HG02970 (cell line): ENCODE measurements at regions not wholly inside any gene's neighbourhood (a gene's known extent, or its start where the extent isn't known, plus 50 kb on each side); places are given as distances from the start of the nearest gene placed in this dataset.

Experiments
- ATAC-seq: cut with Tn5 transposase; IDR thresholded peaks from one replicate; pipeline ENCODE4 v1.9.1; 2021; ENCODE audit warnings: mild to moderate bottlenecking, moderate library complexity, moderate number of reproducible peaks; ENCODE audit not compliant: unreplicated experiment, low FRiP score

DNA sequence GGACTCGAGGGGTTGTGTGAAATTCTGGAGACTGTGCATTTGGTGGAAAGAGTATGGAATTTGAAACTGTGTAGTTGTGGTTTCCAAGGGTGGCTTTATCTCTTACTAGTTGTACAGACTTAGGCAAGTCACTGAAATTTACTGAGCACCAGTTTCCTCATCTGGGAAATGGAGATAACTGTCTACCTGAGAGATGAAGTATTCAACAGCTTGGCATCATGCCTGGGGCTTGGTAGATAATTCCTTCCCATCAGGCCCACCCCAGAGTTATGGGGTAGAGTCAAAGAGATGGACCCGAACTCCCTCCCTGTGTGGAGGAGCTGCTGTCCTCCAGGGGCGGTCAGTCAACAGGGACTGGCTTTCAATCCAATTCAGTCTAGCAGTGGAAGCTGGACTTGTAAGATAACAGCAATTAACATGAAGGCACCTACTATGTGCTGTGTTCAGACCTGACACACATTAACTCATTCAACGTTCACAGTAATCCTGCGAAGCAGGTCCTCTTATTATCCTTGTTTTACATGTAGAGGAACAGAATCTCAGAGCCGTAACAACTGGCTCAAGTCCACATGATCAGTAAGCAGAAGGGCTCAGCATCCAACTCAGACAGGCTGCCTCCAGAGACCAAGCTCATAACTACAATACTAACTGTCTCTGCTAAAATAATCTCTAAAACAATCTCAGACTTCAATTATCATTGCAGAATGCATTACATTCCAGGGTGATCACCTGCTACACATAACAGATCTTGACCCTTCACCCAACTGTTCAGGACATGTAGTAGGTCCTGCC lies 432.1 kb downstream of the LPIN1 start:
- ATAC-seq = no peak

DNA sequence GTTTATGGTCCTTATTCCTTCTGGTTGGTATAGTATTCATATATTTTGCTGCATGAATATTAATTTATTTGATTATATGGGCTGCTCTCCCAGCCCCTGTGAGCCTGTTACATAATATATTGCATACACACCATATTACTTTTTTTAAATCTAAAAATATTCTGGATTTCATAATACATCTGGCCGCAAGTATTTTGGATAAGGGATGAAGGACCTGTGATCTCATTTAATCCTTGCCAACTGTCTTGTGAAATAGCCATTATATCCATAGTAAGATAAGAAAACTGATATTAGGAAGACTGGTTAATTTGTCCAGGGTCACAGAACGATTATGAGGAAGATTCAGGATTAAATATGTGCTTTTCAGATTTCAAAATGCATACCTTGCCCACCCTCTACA lies 433.6 kb downstream of the LPIN1 start:
- no peak for ATAC-seq

DNA sequence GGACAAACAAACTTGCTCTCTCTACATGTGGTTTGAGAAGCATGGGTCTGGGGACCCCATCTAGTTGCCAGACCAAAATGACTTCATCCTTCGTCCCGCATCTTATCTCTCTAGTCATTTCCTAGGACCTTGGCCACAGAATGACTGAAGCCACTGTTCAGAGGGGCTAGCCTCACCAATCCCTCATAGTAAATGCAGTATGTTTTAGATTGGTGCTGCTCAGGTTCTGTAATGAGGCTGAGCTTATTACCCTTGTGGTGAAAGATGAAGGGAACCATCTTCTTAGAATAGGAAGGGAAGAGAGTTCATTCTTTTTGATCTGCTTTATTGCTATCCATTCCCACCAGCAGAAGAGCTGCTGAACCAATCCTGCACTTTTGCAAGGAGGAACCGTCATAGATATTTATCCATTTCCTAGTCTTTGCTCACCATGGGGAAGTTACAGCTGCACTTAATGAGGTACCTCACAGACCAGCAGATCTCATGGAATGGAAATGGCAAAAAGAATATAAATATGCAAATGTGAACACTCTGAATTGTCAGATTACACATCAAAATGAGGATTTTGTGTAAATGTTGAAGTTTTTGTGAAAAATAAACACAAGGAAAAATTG lies 436.7 kb downstream of the LPIN1 start:
- ATAC-seq = no peak

DNA sequence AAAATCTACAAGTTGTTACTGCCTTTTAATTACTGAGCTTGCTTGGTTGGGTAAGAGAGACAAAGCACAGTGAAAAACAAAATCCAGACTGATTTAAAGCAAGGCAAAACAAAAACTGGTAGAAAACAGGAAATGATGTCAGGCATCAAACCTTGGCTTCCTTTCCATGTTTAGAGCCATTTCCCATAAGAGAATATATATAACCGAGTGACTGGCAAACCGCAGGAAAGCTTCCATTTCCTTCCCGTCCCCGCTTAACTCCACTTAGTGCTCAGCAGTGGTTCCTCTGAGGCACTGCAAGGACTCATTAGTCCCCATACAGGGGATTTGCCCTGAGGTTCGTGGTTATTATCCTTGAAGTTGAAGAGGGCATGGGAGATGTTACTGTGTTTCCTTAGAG lies 446.3 kb downstream of the LPIN1 start:
- no peak for ATAC-seq

DNA sequence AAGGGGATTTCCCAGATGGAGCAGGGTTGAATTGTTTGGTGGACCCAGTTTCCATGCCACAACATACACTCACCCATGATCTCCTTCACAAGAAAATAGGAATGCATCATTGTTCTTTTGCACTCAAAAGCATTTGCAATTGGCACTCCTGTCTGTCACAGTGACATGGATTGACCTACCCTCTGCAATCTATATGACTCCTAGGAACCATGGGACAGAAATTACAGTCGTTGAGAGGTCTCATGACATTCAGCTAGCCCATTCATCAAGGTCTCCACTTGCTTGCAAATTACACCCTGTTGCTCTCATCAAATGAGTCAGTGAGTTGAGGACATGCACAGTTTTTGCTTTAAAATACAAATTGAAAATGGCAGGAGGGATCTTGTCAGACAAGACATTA lies 448.5 kb downstream of the LPIN1 start:
- ATAC-seq = no peak

DNA sequence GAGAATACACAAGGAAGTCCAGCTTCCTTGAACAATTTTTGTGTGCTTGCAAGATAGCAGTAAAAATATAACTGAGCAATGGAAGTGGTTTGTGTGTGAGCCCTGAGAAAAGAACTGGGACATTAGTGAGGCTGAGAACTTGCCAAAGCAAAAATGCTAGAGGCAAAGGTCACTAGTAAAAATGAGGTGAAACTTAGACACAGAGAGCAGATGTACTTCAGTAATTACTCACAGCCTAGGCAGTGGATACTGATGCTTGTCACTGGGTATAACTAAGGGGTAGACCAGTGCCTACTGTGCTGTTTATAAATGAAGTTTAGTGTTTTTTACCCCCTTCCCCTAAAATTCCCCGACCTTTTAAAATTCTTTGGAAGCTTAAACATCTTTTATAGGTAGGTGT lies 450.1 kb downstream of the LPIN1 start:
- ATAC-seq = no peak

DNA sequence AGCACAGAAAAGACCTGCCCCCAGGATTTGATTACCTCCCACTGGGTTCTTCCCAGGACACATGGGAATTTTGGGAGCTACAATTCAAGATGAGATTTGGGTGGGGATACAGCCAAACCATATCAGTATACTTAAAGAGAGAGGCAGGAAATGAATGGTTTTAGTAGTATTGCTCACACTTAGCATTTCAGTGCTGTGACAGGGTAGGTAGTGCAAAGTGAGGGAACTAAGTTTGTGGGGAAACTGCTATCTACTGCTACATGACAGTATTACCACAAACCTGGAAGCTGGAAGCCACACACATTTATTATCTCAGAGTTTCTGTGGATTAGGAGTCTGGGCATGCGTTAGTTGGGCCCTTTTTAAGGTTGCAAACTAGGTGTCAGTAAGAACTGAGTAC lies 450.7 kb downstream of the LPIN1 start:
- ATAC-seq = no peak

DNA sequence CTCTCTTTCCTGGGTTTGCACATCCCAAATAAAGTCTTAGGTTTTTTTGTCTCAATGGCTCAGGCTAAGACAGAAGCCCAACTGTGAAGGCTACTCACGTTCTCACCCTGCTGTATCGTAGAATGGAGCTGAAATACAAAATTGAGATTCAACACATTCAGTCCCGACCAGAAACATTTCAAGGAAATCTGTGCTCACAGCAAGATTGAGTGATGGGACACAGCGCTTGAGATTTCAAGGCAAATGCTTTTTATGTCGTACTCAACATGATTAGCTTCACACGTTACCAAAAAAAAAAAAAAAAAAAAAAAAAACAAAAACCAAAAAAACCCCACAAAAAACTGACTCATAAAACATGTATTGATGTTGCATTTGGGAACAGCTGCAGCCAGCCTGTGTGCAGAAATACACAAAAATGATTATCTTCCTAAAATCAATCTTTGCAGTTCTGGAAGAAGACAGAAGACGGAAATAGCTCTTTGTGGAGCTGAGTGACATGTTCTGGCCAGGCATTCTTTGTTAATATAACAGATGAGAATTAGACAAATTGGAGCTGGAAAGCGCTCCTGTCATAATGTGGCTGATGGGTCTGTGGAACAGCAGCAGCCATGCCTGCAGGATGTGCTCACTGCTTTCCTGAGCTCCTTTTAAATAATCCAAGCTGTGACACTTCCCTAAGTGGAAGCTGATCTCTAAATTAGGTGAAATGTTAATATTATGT lies 453.2 kb downstream of the LPIN1 start:
- no peak for ATAC-seq

DNA sequence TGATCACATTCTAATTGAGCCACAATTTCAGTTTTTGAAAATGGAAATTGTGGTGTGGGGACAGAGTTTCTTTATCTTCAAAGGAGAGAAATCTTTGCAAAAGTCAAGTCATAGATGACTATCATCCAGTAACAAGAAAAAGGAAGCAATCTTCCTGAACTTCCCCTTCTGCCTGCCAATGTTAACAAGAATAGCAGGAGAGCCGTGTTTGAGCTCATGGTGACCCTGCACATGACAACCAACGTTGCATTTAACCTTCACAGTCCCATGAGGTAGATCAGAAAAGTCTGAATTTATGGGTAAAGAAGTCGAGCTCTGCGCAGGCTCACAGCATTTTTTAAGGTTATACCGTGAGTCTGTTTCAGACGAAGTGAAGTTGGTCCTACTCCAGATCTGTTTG lies 454.9 kb downstream of the LPIN1 start:
- no peak for ATAC-seq

DNA sequence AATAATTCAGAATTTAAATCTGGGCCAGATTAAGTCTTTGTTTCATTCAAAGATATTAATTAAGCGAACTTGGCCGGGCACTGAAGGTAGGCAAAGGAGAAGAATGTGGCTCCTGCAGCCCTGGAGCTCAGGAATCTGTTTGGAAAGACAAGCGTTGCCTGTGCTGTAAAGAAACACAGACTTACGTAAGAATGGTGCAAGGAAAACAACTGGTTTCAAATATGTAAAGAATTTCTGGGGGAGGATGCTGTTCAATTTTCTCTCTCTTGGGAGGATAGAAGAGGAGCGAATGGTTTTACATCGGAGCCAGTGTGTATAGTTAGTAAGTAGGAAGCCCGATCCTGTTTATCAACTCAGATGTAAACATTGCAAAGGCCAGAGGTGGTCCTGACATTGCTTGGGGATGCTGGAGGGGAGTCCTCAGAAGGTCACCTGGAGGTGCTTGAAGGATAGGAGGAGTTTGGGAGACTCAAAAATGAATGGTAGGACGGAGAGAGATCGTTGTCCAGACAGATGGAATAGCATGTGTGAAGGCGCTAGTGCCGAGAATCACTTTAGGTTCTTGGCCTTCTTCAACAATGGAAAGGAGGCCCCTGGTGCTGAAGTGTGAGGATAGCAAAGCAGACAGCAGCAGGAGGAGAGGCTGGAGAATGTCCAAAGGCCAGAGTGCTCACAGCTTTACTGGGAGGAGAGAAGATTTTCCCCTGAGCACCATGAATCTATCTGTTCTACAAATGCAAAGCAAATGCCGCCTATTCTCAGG lies 456.1 kb downstream of the LPIN1 start:
- ATAC-seq = no peak

DNA sequence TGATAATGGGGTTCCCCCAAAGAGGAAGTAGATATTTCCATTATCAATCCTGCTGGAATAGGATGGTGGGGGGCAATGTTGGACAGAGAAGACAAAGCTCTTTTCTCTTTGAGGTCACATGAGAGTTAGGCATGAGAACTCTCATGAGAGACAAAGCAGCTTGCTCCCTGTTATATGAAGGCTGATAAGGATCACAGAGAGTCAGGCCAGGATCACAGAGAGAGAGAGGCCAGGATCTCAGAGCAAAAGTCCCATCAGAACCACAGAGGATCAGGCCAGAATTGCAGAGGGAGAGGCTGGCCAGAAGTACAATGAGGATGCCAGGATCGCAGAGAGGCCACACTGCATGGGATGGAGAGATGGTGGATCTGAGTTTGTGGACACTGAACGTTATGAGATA lies 457.1 kb downstream of the LPIN1 start:
- no peak for ATAC-seq

DNA sequence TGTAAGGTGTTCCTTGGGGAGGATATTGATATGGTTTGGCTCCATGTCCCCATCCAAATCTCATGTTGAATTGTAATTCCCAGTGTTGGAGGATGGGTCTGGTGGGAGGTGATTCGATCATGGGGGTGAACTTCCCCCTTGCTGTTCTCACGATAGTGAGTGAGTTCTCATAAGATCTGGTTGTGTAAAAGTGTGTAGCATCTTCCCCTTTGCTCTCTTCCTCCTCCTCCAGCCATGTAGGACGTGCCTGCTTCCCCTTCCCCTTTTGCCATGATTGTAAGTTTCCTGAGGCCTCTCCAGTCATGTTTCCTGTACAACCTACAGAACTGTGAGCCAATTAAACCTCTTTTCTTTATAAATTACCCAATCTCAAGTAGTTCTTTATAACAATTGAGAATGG lies 458.7 kb downstream of the LPIN1 start:
- no peak for ATAC-seq

DNA sequence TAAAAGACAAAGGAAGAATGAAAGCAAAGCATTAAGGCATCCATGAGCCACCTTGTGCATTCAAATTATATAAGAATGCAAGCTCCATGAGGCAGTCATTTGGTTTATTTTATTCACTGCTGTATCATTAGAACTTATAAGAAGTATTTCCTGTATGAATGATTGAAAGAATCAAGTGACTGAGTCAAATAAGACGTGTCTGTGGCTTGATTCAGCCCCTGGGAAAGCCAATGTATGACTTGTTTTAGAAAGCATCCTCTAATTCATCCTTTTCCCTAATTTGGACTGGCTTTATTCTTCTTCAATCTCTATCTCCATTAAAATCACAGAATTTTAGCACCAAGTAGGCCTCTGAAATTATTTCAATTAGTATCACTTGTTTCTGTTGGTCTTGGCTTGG lies 461.1 kb downstream of the LPIN1 start:
- no peak for ATAC-seq

DNA sequence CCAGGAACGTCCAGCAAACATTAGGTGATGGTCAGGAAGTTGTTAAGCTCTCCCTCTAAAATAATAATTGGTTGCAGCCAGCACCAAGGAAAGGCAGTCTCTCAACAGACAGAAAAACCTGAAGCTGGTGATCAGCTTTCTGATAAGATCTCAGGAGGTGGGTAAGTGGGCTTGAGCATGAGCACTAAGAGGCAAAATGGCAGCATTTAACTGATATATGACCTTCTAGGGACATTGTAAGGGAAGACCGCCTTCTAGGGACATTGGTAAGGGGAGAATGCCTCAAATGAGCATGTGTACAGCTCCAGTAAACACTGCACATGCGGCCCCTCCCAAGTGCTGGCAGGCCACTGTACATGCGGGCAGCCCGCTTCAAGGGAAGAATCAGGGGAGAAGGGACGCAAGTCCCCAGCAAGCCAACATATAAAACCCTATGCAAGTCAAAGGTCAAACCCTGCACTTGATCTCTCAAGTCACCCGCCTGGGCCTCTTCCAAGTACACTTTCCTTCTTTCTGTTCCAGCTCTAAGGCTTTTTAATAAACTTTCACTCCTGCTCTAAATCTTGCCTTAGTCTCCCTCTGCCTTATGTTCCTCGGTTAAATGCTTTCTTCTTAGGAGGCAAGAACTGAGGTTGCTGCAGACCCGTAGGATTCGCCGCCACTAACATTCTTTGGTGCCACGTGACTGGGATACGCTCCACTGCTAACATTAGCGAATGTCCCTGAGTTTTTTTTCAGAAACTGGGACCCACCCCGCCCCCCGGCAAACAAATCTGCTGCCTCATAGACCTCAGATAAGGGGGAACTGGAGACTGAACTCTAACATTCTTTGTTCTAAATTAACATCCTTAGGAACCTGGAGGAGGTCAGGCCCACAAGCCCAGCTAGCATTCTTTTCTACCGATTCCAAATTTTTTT lies 463.8 kb downstream of the LPIN1 start:
- no peak for ATAC-seq

DNA sequence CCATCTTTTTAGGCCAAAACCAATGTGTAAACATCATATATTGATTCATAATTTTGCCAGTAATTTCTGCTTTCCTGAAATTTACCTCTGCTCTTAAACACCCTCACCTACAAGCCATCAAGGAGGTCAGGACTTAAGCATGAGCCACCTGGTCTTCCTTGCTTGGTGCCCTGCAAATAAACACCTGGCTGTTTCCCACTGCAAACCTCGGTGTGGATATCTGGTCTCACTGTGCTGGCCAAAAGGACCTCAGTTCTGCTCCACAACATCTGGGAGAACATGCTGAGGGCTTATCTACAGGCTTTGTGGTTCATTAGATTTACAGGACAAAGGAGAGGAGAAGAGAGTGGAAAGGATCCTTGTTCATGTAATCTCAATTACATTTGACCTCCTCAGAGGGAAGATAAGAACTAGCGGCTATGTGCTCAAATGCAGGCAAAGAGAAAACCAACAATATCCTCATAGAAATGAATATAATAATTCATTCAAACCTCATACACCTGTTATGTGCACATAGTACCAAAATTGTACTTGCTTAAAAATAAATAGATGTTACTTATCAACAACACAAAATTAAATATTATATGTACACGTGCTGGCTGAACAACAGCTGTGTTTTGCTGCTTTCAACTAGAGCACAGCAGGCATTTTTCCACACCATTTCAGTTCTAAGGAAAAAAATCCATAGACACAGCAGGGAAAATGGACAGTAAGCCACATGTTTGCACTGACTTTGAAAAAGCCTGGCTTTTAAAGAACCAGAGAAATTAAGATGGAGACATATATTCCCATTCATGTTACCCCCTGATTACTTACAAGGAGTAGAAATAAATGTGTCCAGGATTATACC lies 465.1 kb downstream of the LPIN1 start:
- ATAC-seq = no peak

DNA sequence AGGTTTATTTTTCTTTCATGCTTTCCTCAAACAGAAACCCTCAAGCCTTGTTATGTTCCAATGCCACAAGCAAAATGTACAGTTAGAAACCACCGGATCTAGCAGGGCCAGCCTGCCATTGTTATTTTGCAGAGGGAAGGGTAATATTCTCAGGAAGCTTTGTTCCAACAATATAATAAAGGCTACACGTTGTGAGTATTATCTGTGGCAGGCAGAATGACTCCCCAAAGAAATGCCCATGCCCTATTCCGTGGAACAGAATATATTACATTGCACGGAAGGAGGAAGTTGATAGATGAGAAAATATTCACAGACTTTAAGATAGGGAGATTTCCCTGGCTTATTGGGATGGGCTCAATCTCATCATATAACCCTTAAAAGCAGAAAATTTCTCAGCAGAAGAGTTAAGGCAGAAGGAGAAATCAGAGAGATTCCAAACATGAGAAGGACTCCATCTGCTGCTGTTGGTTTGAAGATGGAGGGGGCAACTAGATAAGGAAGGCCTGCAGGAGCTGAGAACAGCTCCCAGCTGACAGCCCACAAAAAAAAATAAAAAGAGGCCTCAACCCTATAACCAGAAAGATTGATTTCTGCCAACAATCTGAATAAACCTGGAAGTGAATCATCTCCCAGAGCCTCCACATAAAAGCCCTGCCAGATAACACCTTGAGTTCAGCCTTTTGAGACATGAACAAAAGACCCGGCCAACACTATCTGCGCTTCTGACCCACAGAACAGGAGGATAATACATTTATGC lies 466.6 kb downstream of the LPIN1 start:
- ATAC-seq = no peak

DNA sequence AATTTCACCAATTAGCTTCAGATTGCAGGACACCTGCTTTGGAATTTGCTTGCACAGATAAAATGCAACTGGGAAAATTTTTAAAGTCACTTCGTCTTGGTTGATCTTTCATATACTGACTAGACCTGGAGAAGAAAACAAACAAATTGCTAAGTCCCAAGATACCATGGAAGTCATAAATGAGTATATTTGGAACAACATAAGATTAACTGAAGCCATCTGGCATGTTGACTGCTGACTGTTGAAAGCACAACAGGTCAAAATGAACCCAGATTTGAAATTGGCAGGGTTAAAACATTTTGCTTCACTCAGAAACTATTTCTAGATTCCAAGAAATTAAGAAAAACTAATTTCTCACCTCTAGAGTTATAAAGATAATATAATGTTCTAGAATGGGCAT lies 470.7 kb downstream of the LPIN1 start:
- no peak for ATAC-seq

DNA sequence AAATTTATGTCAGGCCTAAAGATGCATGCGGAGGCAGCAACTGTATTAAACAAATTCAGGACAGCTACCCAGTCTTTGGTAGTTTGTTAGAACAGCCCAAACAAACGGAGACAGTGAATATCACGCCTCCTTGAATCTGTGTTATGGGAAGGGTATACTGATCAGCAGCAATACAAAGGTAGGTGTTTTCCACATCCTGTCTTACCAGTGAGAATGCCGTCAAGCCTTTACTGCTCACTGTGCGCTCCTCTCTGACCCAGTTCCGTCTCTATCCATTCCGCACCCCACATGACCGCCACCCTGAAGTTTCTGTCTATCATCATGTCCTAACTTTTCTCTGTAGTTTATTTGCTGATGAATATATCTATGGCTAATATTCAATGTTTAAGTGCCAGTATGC lies 473.3 kb downstream of the LPIN1 start:
- no peak for ATAC-seq
